Stimulated activated CD4-positive, alpha-beta T cell treated with anti-CD3 and anti-CD28 coated beads, Interleukin-1b, Interleukin-23, amount 100 ng/mL, for 48 hours (primary cell): ENCODE measurements at regions not wholly inside any gene's neighbourhood (a gene's known extent, or its start where the extent isn't known, plus 50 kb on each side); places are given as distances from the start of the nearest gene placed in this dataset.
"Not testable (repeated sequence)": the region's sequence is repeated elsewhere in the genome, so short reads cannot be mapped to it uniquely, and the experiment has no call there.

Source experiments
- DNase-seq: peaks from one replicate; pipeline ENCODE4 v3.0.0-alpha.2; 2020

- DNase-seq: no peak
Measured at GRCh38 chr6:4280707-4281106, 145.3 kb upstream of the ECI2 start.

GRCh38 chr6:4280031-4280430 is 144.7 kb upstream of the ECI2 start:
- no peak for DNase-seq

GRCh38 chr6:4274382-4275082 is 139.2 kb upstream of the ECI2 start:
- DNase-seq: no peak

- DNase-seq: no peak
Measured at GRCh38 chr6:4272996-4273395, 137.6 kb upstream of the ECI2 start.

- no peak for DNase-seq
Measured at GRCh38 chr6:4271761-4272470, 136.5 kb upstream of the ECI2 start.

GRCh38 chr6:4270776-4271175 is 135.4 kb upstream of the ECI2 start:
- no peak for DNase-seq

- DNase-seq: no peak
Measured at GRCh38 chr6:4270001-4270400, 134.6 kb upstream of the ECI2 start.

- no peak for DNase-seq
Measured at GRCh38 chr6:4268171-4268570, 132.8 kb upstream of the ECI2 start.

GRCh38 chr6:4265740-4266139 is 130.4 kb upstream of the ECI2 start:
- no peak for DNase-seq

- DNase-seq: no peak
Measured at GRCh38 chr6:4264601-4265000, 129.2 kb upstream of the ECI2 start.

GRCh38 chr6:4264081-4264480 is 128.7 kb upstream of the ECI2 start:
- no peak for DNase-seq

GRCh38 chr6:4262526-4262925 is 127.2 kb upstream of the ECI2 start:
- no peak for DNase-seq

- DNase-seq: no peak
Measured at GRCh38 chr6:4259391-4259790, 124.0 kb upstream of the ECI2 start.

GRCh38 chr6:4258733-4259132 is 123.4 kb upstream of the ECI2 start:
- DNase-seq: no peak

- no peak for DNase-seq
Measured at GRCh38 chr6:4256969-4257368, 121.6 kb upstream of the ECI2 start.

- DNase-seq: no peak
Measured at GRCh38 chr6:4253604-4254231, 118.3 kb upstream of the ECI2 start.

- not testable (repeated sequence) for DNase-seq
Measured at GRCh38 chr6:4252445-4252844, 117.1 kb upstream of the ECI2 start.

GRCh38 chr6:4250645-4251044 is 115.3 kb upstream of the ECI2 start:
- DNase-seq: no peak

GRCh38 chr6:4243832-4244231 is 108.5 kb upstream of the ECI2 start:
- DNase-seq: not testable (repeated sequence)

- no peak for DNase-seq
Measured at GRCh38 chr6:4243237-4243636, 107.9 kb upstream of the ECI2 start.

GRCh38 chr6:4242601-4243000 is 107.2 kb upstream of the ECI2 start:
- DNase-seq: no peak

GRCh38 chr6:4240148-4240547 is 104.8 kb upstream of the ECI2 start:
- DNase-seq: no peak

- no peak for DNase-seq
Measured at GRCh38 chr6:4225161-4225872, 89.9 kb upstream of the ECI2 start.
